GM21423 (cell line): ENCODE measurements at regions not wholly inside any gene's neighbourhood (a gene's known extent, or its start where the extent isn't known, plus 50 kb on each side); places are given as distances from the start of the nearest gene placed in this dataset.

Experiments used
- ATAC-seq: cut with Tn5 transposase; IDR thresholded peaks from one replicate; pipeline ENCODE4 v1.9.1; 2021; ENCODE audit warnings: mild to moderate bottlenecking, moderate library complexity; ENCODE audit not compliant: unreplicated experiment

GRCh38 chr11:134515081-134515960 lies 103.3 kb upstream of the B3GAT1 start:
- ATAC-seq, result no peak

DNA sequence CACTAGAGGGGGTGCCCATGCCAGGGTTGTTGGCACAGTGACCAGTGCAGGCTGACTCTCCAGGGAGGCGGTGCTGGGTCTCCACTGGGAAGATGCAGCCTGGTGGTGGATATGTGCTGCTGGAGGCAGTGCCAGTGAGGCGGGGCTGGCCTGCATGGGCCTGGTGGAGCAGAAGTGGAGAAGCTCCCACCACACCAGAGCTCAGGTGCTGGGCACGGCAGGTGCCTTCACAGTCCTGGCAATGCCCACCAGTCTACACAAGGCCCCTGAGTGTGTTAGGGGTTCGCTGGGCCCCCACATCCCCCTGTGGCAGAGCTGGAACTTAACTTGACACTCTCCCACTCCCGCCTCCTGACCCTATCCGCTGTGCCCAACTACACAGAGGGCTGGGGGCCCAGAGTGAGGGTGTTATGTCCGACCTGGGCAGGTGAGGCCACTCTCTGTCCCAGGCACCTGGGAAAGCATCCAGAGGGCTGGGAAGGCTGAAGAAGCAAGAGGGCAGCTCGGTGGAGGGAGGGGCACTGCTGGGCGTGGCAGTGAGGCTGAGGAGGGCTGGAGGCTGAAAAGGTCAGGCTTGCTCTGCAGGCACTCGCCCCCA lies 102.4 kb upstream of the B3GAT1 start:
- no peak for ATAC-seq

- no peak for ATAC-seq
These were observed 101.6 kb upstream of the B3GAT1 start for GRCh38 chr11:134513585-134514120.

DNA sequence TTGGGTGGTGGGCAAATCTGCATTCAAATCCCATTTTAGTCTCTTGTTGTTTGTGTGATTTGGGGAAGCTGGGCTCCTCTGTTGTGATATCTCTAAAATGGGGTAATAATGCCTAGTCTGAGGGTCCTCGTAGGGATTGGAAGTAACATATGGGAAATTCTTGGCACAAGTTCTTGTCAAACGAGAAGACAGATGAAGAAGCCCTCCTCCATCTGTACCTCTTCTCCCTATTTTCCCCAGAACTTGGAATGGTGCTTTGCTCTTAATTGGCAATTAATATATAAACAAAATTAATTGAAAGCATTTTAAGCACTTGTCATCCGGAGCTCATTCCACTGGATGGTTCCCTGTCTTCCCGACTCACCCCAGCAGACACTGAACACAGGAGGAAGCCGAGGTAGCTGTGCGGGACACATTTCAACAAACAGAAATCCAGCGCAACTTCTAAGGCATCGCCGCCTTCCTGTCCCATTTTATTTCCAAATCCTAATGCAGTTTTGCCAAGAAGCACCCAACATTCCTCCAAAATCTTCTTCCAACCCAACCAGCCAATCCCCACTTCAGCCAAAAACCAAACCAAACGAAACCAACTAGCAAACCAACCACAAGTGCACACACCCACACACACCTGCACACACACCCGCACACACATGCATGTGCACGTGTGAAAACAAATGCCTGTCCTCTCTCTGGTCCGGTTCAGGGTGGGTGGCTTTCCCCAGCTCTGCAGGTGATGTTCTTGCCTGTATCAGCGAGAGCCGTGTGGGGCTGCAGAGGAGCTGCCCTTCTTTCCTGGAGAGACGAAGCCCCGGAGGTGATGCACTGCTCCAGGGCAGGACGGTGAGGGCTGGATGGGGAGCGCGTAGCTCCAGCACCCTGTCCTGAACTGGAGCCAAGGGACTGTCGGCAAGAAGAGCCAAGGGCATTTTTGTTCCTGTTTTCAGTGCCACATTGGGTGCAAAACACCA lies 100.8 kb upstream of the B3GAT1 start:
- ATAC-seq, result no peak

GRCh38 chr11:134512061-134512460 lies 100.0 kb upstream of the B3GAT1 start:
- ATAC-seq, result no peak

- no peak for ATAC-seq
These were observed 99.2 kb upstream of the B3GAT1 start for GRCh38 chr11:134511255-134511654.

DNA sequence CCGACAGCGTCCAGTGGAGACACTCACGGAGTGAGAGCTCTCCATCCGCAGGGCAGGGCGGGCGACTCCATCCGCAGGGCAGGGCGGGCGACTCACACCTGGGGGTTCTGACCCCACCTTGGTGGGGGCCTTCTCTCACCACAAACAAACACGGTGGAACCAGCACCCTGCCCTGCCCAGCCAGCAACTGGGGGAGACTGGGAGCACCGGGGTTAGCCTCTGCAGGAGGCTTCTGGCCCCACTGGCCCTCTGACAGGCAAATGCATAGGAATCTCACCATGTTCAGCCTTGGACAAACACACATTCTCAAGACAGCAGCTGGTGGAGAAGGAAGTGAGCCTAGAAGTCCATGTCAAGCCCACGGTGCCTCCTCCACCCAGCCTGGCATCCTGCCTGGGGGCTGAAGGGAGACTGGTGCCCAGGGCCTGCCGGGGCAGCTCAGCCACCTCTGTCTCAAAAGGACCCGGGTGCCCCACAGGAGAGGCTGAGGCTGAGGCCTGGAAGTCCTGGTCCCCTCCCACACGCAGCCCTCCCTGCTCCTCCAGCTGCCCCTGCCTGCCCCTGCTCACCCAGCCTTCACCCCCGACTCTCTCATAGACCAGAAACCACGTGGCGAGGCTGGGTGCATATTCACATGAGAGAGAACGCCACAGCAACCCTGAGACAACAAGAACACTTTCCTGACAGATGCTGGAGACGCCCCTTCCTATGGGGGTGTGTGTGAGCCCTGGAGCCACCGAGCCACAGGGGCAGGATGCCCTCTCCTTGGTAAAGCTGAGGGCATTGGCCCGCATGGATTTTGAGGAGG lies 98.4 kb upstream of the B3GAT1 start:
- no peak for ATAC-seq

DNA sequence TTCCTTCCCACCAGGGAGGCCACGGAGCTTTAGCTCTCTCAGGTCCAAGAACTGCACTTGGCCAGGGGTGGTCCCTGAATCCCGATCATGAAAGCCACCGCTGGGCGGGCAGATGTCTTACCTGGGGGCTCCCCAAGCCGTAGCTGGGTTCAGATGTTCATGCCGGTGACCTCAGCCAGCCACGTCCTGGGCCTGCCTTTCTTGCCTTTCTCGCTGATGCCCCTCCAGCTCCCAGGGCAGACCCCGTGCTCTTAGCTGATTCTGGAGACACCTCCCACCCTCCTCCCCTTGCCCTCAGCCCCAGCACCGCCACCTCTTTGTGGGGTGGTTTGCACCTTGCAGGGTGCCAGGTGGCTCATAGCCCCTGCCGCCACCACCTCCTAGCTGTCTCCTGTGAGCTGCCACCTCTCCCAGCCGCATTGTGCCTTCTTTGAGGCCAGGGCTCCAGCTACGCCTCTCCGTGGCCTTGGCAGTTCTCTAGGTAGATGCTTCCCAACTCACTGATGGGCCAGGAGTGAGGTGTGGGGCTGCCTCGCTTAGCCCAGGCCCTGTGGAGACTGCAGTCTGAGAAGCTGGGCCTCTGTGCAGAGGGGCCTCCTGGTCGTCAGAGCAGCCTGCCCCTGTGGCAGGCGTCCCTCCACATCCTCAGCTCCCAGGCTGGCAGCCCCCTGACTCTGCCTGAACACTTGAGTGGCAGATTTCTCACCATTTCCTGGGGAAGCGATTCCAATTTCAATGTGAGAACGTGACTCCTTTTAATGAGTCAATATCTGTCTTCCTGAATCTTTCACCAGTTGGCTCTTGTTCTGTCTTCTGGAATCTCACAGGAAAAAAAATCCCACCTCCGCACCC lies 97.6 kb upstream of the B3GAT1 start:
- ATAC-seq, result no peak

DNA sequence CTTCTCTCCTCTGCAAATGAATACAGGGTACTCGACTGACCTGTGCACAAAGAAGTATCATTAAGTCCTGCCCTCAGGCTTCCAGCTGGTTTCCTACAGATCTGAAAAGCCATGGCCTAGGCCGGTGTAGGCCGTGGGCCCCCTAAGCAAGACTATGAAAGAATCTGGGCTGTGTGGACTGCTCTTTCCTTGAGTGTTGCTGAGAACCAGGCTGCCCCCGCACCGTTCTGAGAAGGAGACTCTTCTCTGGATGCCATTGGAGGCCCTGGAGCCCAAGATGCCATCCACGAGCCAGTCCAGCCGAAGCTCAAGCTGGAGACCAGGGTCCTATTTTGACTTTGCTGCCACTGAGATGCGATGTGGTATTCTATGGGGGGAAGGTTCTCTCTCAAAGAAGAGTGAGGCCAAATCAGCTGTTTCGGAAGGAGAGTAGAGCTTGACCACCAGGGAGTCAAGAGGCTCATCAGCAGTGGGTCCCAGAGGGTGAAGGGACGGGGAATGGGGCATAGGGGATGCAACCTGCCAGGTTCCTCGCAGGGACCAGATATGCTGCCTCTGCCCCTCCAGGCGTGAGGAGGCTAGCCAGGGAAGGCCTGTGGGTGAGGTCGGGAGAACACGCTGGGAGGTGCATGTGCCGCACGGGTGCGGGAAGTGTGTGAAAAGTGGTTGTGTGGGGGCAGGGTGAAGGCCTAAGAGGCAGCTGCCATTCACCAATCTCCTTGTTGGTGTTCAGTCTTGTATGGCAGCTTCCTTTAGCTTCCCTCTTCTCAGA lies 96.4 kb upstream of the B3GAT1 start:
- ATAC-seq, result no peak

DNA sequence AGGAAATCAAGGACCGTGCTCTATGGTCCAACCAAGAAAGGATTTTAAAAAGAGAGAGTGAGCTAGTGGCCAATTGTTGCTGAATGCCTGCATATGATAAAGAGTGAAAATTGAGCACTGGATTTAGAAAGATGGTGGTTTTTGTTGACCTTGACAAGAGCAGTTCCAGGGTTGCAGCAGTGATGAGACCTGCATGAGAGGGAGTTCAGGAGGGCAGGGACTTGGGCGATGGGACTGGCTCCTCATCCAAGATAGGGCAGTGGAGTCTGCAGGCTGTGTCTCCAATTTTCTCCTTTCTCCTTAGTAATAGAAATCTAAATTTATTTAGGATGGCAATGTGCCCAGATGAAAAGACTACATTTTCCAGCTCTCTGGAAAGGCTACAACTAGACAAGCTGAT lies 94.0 kb upstream of the B3GAT1 start:
- no peak for ATAC-seq

- ATAC-seq, result no peak
These were observed 93.1 kb upstream of the B3GAT1 start for GRCh38 chr11:134505125-134505524.

- no peak for ATAC-seq
These were observed 92.3 kb upstream of the B3GAT1 start for GRCh38 chr11:134504146-134504905.

GRCh38 chr11:134503596-134503995 lies 91.6 kb upstream of the B3GAT1 start:
- no peak for ATAC-seq

GRCh38 chr11:134503100-134503499 lies 91.1 kb upstream of the B3GAT1 start:
- ATAC-seq, result no peak

- ATAC-seq, result no peak
These were observed 90.1 kb upstream of the B3GAT1 start for GRCh38 chr11:134502153-134502550.

DNA sequence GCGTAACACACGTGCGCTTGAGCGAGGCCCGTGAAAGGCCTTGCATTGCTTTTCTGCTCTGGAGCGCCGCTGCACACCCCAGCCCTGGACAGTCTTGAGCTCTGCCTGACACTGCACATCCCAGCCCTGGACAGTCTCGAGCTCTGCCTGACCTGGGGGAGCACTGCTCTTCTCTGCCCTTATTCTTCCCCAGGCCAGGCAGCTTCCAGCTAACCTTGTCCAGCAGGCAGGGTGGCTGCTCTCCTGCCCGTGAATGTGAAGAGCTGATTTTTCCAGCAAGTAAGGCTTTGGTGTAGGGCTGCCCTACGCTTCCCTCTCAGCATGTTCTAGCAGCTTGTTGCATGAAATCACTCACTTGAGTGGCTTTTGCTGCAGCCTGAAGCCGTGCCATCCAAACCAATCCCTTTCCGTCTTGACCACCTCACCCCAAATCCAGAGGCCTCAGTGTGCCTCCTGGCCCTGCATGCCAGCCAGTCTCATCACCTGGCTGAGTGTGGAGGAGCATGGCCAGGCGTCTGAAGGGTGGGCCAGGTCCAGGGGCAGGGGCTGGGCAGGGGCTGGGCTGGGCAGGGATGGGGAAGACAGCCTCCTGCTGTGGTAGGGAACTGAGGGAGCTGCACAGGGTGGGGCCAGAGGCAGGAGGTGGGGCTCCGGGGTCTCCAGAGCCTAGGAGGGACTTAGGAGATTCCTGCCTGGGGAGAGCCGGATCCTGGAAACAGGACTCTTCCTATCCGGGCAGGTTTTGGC lies 89.5 kb upstream of the B3GAT1 start:
- ATAC-seq, result no peak

DNA sequence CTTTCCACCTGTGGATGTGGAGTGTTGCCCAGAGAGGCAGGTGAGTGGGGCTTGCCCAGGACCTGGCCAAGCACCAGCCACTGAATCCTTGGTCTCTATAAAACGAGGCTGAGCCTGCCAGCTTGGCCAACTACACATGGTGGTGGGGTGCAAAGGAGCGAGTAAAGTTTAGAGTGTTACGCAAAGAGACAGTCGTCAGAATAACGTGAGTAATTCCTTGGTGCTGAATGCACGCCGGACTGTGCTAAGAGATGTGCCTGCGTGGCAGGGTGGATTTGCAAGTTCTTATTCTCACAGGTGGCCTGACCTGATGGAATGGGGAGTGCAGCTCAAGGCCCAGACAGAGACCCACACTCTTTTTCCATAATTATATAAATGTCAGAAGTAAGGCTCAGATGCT lies 88.6 kb upstream of the B3GAT1 start:
- no peak for ATAC-seq
